ENCODE measurements at regions not wholly inside any gene's neighbourhood (a gene's known extent, or its start where the extent isn't known, plus 50 kb on each side); places are given as distances from the start of the nearest gene placed in this dataset.
"Not testable (repeated sequence)": the region's sequence is repeated elsewhere in the genome, so short reads cannot be mapped to it uniquely, and the experiment has no call there.

DNA sequence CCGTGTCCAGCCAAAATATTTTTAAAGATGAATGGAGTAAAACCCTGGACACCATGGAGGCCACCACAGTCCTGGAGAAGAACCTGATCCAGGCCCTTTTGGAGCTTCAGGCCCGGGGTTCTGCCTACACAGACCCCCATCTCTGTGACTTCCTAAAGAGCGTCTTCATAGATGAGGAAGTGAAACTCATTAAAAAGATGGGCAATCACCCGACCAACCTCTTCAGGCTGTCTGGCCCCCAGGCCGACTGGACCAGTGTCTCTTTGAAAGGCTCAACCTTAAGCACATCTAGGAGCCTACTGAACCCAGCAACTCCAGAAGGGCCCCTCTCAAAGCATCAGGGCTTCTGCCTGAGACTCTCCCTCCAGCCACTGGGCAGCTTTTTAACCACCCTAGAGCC is 107.9 kb upstream of the FAM174B start:
- Histone ChIP-seq H3K4me1 (no peaks in the 10 kb centered on the region), H3K36me3 (no peaks in the 10 kb centered on the region), H3K9me3 (replicated peaks) (no peaks in the 10 kb centered on the region), H3K4me3 (no peak overlapping the region), H3K27ac (replicated peaks) (no peak overlapping the region), H3K27me3 (ENCODE audit: low read depth) (no peaks in the 10 kb centered on the region)
- TF ChIP-seq, protein P1, sequence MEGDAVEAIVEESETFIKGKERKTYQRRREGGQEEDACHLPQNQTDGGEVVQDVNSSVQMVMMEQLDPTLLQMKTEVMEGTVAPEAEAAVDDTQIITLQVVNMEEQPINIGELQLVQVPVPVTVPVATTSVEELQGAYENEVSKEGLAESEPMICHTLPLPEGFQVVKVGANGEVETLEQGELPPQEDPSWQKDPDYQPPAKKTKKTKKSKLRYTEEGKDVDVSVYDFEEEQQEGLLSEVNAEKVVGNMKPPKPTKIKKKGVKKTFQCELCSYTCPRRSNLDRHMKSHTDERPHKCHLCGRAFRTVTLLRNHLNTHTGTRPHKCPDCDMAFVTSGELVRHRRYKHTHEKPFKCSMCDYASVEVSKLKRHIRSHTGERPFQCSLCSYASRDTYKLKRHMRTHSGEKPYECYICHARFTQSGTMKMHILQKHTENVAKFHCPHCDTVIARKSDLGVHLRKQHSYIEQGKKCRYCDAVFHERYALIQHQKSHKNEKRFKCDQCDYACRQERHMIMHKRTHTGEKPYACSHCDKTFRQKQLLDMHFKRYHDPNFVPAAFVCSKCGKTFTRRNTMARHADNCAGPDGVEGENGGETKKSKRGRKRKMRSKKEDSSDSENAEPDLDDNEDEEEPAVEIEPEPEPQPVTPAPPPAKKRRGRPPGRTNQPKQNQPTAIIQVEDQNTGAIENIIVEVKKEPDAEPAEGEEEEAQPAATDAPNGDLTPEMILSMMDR (IDR thresholded peaks at IDR 0.05; ENCODE audit: borderline replicate concordance) = no peak
- no peak for DNase-seq
- intact Hi-C loops (cut with micrococcal nuclease) = no loop called here

GRCh38 chr15:92768131-92768530 is 112.6 kb upstream of the FAM174B start:
- H3K27me3 ChIP-seq (ENCODE audit: low read depth); H3K4me3 ChIP-seq; H3K4me1 ChIP-seq; DNase-seq; H3K27ac ChIP-seq (replicated peaks); H3K36me3 ChIP-seq; H3K9me3 ChIP-seq (replicated peaks); intact Hi-C loops (cut with micrococcal nuclease): not testable (repeated sequence)

- TF ChIP-seq, protein P1 (IDR thresholded peaks at IDR 0.05; ENCODE audit: borderline replicate concordance) = no peak
- Histone ChIP-seq H3K4me3 (no peak overlapping the region), H3K4me1 (no peaks in the 10 kb centered on the region), H3K27me3 (ENCODE audit: low read depth) (no peaks in the 10 kb centered on the region), H3K9me3 (replicated peaks) (no peaks in the 10 kb centered on the region), H3K36me3 (no peaks in the 10 kb centered on the region), H3K27ac (replicated peaks) (no peak overlapping the region)
- DNase-seq = no peak
- intact Hi-C loops (cut with micrococcal nuclease) = no loop called here
Measured at GRCh38 chr15:92770641-92771040, 115.1 kb upstream of the FAM174B start.

DNA sequence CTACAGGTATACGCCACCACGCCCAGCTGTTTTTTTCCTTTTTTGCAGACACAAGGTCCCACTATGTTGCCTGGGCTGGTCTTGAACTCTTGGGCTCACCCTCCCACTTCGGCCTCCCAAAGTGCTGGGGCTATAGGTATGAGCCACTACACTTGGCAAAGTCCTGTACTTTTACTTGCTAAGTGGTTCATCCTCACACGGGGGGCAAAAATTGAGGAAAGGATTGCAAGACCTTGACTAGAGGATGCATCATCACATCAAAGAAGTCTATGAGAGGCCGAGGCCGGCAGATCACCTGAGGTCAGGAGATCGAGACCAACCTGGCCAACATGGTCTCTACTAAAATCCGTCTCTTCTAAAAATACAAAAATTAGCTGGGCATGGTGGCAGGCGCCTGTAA is 116.5 kb upstream of the FAM174B start:
- Histone ChIP-seq H3K9me3 (replicated peaks) (no peaks in the 10 kb centered on the region), H3K4me3 (no peak overlapping the region), H3K27me3 (ENCODE audit: low read depth) (no peaks in the 10 kb centered on the region), H3K4me1 (no peaks in the 10 kb centered on the region), H3K36me3 (no peaks in the 10 kb centered on the region), H3K27ac (replicated peaks) (no peak overlapping the region)
- intact Hi-C loops (cut with micrococcal nuclease) = no loop called here
- TF ChIP-seq, protein P1 (IDR thresholded peaks at IDR 0.05; ENCODE audit: borderline replicate concordance) = no peak
- DNase-seq = no peak

GRCh38 chr15:92772626-92773244 is 117.2 kb upstream of the FAM174B start:
- Histone ChIP-seq H3K9me3 (replicated peaks) (no peaks in the 10 kb centered on the region), H3K4me1 (no peaks in the 10 kb centered on the region), H3K27me3 (ENCODE audit: low read depth) (no peaks in the 10 kb centered on the region), H3K27ac (replicated peaks) (no peak overlapping the region), H3K4me3 (no peak overlapping the region), H3K36me3 (no peaks in the 10 kb centered on the region)
- TF ChIP-seq, protein P1 (IDR thresholded peaks at IDR 0.05; ENCODE audit: borderline replicate concordance) = no peak
- intact Hi-C loops (cut with micrococcal nuclease) = no loop called here
- no peak for DNase-seq

DNA sequence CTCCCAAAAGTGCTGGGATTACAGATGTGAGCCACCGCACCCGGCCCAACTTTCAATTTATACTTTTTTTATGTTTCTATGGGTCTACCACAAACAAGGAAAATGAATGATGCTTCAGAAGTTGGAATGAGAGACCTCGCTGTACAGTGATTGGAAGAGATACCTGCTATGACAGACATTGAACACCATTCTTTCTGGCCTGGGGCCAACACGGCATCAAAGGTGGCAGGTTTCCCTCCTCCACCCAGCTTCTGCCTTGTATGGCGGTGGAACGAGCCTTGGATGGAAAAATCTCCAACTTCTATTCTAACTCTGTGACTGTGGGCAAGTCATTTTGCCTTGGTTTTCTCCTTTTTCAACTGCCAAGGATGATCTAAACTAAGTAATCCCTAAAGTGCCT is 117.8 kb upstream of the FAM174B start:
- Histone ChIP-seq H3K36me3 (no peaks in the 10 kb centered on the region), H3K4me1 (no peaks in the 10 kb centered on the region), H3K27ac (replicated peaks) (no peak overlapping the region), H3K9me3 (replicated peaks) (no peaks in the 10 kb centered on the region), H3K4me3 (no peak overlapping the region), H3K27me3 (ENCODE audit: low read depth) (no peaks in the 10 kb centered on the region)
- no peak for DNase-seq
- intact Hi-C loops (cut with micrococcal nuclease) = no loop called here
- TF ChIP-seq, protein P1 (IDR thresholded peaks at IDR 0.05; ENCODE audit: borderline replicate concordance) = no peak

Data from left ventricle myocardium inferior (tissue), 1 donor.